ENCODE measurements at regions not wholly inside any gene's neighbourhood (a gene's known extent, or its start where the extent isn't known, plus 50 kb on each side); places are given as distances from the start of the nearest gene placed in this dataset.

GRCh38 chr18:5707586-5707985 lies 163.8 kb upstream of the EPB41L3 start:
- ChIA-PET POLR2A (no interaction called here), CTCF (no interaction called here)
- no peaks in the 10 kb centered on the region; the same call in 1 of the 2 replicates for H3K4me1 ChIP-seq (ENCODE audit: control insufficient read depth, insufficient read depth, low read length)
- H3K27ac ChIP-seq (ENCODE audit: extremely low read depth, low read depth, low read length) = no peak overlapping the region
- no peaks in the 10 kb centered on the region for H3K9me3 ChIP-seq (ENCODE audit: control insufficient read depth, insufficient read depth, low read depth, low read length)
- H3K36me3 ChIP-seq (ENCODE audit: control insufficient read depth in 2 of 2, insufficient read depth in 1 of 2, low read length in 2 of 2) = no peaks in the 10 kb centered on the region
- no peak overlapping the region for H3K4me3 ChIP-seq (ENCODE audit: low read depth, low read length)
- TF ChIP-seq ZNF16 (tag by site-specific recombination; IDR thresholded peaks at IDR 0.05; ENCODE audit: low read depth) = no peak
- TF ChIP-seq, protein P1, sequence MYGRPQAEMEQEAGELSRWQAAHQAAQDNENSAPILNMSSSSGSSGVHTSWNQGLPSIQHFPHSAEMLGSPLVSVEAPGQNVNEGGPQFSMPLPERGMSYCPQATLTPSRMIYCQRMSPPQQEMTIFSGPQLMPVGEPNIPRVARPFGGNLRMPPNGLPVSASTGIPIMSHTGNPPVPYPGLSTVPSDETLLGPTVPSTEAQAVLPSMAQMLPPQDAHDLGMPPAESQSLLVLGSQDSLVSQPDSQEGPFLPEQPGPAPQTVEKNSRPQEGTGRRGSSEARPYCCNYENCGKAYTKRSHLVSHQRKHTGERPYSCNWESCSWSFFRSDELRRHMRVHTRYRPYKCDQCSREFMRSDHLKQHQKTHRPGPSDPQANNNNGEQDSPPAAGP (tag by site-specific recombination; IDR thresholded peaks at IDR 0.05) = no peak
- TF ChIP-seq, protein P2, sequence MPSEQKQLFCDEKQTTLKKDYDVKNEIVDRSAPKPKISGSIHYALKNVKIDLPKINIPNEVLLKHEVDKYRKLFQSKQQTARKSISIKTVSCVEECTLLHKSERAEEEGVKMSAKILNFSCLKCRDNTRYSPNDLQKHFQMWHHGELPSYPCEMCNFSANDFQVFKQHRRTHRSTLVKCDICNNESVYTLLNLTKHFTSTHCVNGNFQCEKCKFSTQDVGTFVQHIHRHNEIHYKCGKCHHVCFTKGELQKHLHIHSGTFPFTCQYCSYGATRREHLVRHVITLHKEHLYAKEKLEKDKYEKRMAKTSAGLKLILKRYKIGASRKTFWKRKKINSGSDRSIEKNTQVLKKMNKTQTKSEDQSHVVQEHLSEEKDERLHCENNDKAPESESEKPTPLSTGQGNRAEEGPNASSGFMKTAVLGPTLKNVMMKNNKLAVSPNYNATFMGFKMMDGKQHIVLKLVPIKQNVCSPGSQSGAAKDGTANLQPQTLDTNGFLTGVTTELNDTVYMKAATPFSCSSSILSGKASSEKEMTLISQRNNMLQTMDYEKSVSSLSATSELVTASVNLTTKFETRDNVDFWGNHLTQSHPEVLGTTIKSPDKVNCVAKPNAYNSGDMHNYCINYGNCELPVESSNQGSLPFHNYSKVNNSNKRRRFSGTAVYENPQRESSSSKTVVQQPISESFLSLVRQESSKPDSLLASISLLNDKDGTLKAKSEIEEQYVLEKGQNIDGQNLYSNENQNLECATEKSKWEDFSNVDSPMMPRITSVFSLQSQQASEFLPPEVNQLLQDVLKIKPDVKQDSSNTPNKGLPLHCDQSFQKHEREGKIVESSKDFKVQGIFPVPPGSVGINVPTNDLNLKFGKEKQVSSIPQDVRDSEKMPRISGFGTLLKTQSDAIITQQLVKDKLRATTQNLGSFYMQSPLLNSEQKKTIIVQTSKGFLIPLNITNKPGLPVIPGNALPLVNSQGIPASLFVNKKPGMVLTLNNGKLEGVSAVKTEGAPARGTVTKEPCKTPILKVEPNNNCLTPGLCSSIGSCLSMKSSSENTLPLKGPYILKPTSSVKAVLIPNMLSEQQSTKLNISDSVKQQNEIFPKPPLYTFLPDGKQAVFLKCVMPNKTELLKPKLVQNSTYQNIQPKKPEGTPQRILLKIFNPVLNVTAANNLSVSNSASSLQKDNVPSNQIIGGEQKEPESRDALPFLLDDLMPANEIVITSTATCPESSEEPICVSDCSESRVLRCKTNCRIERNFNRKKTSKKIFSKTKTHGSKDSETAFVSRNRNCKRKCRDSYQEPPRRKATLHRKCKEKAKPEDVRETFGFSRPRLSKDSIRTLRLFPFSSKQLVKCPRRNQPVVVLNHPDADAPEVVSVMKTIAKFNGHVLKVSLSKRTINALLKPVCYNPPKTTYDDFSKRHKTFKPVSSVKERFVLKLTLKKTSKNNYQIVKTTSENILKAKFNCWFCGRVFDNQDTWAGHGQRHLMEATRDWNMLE (tag by site-specific recombination; conservative IDR thresholded peaks at IDR 0.05; ENCODE audit: low read depth) = no peak
- no peak for TF ChIP-seq ZNF623 (tag by site-specific recombination; IDR thresholded peaks at IDR 0.05)
- TF ChIP-seq ZNF792 (tag by site-specific recombination; IDR thresholded peaks at IDR 0.05) = no peak
- TF ChIP-seq PRDM1 (tag by site-specific recombination; IDR thresholded peaks at IDR 0.05) = no peak
- TF ChIP-seq ZNF157 (tag by site-specific recombination; IDR thresholded peaks at IDR 0.05) = no peak
- TF ChIP-seq AEBP2 (tag by site-specific recombination; IDR thresholded peaks at IDR 0.05; ENCODE audit: borderline replicate concordance) = no peak
- no peak for TF ChIP-seq MEIS1 (CRISPR knock-in tag; IDR thresholded peaks at IDR 0.05; ENCODE audit: borderline replicate concordance)
- no peak for TF ChIP-seq ZNF211 (tag by site-specific recombination; IDR thresholded peaks at IDR 0.05; ENCODE audit: low read depth)
- no peak for TF ChIP-seq KLF10 (tag by site-specific recombination; IDR thresholded peaks at IDR 0.05)
- TF ChIP-seq SP3 (tag by site-specific recombination; IDR thresholded peaks at IDR 0.05) = no peak
- TF ChIP-seq ZNF837 (tag by site-specific recombination; IDR thresholded peaks at IDR 0.05) = no peak
- no peak for TF ChIP-seq GLIS1 (tag by site-specific recombination; IDR thresholded peaks at IDR 0.05)
- no peak for TF ChIP-seq ZNF112 (tag by site-specific recombination; IDR thresholded peaks at IDR 0.05)

DNA sequence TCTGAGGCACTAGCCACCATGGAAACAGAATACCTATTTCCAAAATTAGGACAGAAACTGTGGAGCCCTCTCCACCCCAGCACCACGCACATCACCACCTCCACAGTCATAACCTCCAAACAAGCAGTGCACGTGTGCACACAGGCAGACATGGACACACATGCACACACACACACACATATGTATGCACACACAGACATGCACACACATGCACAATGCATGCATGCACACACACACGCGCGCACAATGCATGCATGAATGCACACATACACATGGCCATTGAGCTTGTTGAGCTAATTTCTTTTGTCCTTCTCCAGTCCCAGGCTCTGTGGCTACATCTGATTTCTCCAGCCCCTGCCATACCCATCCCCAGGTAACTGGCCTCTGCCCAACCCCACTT lies 161.6 kb upstream of the EPB41L3 start:
- H3K9me3 ChIP-seq (ENCODE audit: control insufficient read depth, insufficient read depth, low read depth, low read length) = no peaks in the 10 kb centered on the region
- H3K36me3 ChIP-seq (ENCODE audit: control insufficient read depth in 2 of 2, insufficient read depth in 1 of 2, low read length in 2 of 2) = no peaks in the 10 kb centered on the region
- TF ChIP-seq EGR2 (tag by site-specific recombination; IDR thresholded peaks at IDR 0.05; ENCODE audit: low read depth) (no peak), ZSCAN4 (tag by site-specific recombination; IDR thresholded peaks at IDR 0.05) (peak; percentile 66; the same call in 1 of the 2 replicates)
- no peak overlapping the region for H3K4me3 ChIP-seq (ENCODE audit: low read depth, low read length)
- no peak overlapping the region for H3K27ac ChIP-seq (ENCODE audit: extremely low read depth, low read depth, low read length)
- ChIA-PET CTCF (interaction anchor here (0.7 kb wide), 1 partner anchor 9 kb away, joined by 3 read pairs; no protein-coding TSS in a partner anchor), POLR2A (no interaction called here)
- no peaks in the 10 kb centered on the region; the same call in 1 of the 2 replicates for H3K4me1 ChIP-seq (ENCODE audit: control insufficient read depth, insufficient read depth, low read length)
